T-cell (primary cell): ENCODE measurements at regions not wholly inside any gene's neighbourhood (a gene's known extent, or its start where the extent isn't known, plus 50 kb on each side); places are given as distances from the start of the nearest gene placed in this dataset.

Experiments
- ATAC-seq, 4 experiments: fragments of 200-7000 bp in 3 of 4; fragments of 150-1000 bp in 1 of 4; cut with Tn5 transposase; replicated peaks in 1 of 4; 1 replicate in 3 of 4; 2 replicates in 1 of 4; pipeline ENCODE4 v1.10.0; 2021; ENCODE audit warnings: moderate library complexity in 3 of 4, mild to moderate bottlenecking in 2 of 4, moderate number of reproducible peaks in 1 of 4
- CTCF ChIA-PET, 2 donors: fragments of 300-600 bp; sonication (Branson Sonifier 250); formaldehyde crosslinking; loops; one replicate each; lab custom pipeline; 2022; ENCODE audit warnings: antibody characterized with exemption in 2 of 2; lab: Charles Lee
- POLR2A ChIA-PET, 2 donors: fragments of 300-600 bp; sonication (Branson Sonifier 250); formaldehyde crosslinking; loops; one replicate each; lab custom pipeline; 2022; ENCODE audit warnings: antibody characterized with exemption in 2 of 2; lab: Charles Lee
- DNase-seq, 35 experiments: peaks; one replicate each; pipeline versions ENCODE4 v3.0.0 to v3.0.0-alpha.2; 2013 to 2023
- H3K27ac ChIP-seq: one replicate; pipeline ENCODE4 v1.5.1; 2013; ENCODE audit warnings: low read length
- H3K27me3 ChIP-seq, 2 experiments: replicated peaks in 1 of 2; 1 replicate in 1 of 2; 2 replicates in 1 of 2; pipeline versions ENCODE4 v1.6.1 to v1.7.0; 2013; ENCODE audit warnings: low read length in 1 of 2, mixed read lengths in 1 of 2; ENCODE audit not compliant: control insufficient read depth in 2 of 2, insufficient read depth in 2 of 2; ENCODE audit errors: extremely low read depth in 1 of 2
- H3K36me3 ChIP-seq, 2 donors: 1 replicate in 1 of 2; 2 replicates in 1 of 2; pipeline versions ENCODE4 v1.6.1 to v1.7.0; 2013; ENCODE audit warnings: low read length in 1 of 2; ENCODE audit not compliant: control insufficient read depth in 2 of 2, insufficient read depth in 1 of 2; ENCODE audit errors: extremely low read depth in 1 of 2
- H3K4me1 ChIP-seq, 2 experiments: 1 replicate in 1 of 2; 2 replicates in 1 of 2; pipeline versions ENCODE4 v1.6.1 to v1.7.0; 2013; ENCODE audit warnings: low read length in 2 of 2, mixed read lengths in 1 of 2; ENCODE audit not compliant: insufficient read depth in 2 of 2, control insufficient read depth in 1 of 2; ENCODE audit errors: extremely low read depth in 1 of 2
- H3K4me3 ChIP-seq, 2 donors: 1 replicate in 1 of 2; 2 replicates in 1 of 2; pipeline versions ENCODE4 v1.5.1 to v1.7.0; 2013; ENCODE audit warnings: mild to moderate bottlenecking in 2 of 2, low read length in 1 of 2, moderate library complexity in 1 of 2; ENCODE audit not compliant: control insufficient read depth in 1 of 2; ENCODE audit errors: extremely low read depth in 1 of 2
- H3K9me3 ChIP-seq: 2 replicates; pipeline ENCODE4 v1.7.0; 2013
- H3K27ac Mint-ChIP-seq, 2 donors: one replicate each; pipeline ENCODE4 v1.8.0; 2020 to 2021; ENCODE audit warnings: mild to moderate bottlenecking in 2 of 2, mixed read lengths in 2 of 2
- H3K27me3 Mint-ChIP-seq, 2 donors: one replicate each; pipeline ENCODE4 v1.8.0; 2021 to 2022; ENCODE audit warnings: mixed read lengths in 2 of 2
- H3K36me3 Mint-ChIP-seq: one replicate; pipeline ENCODE4 v1.8.0; 2021; ENCODE audit warnings: mixed read lengths
- H3K4me1 Mint-ChIP-seq, 3 donors: one replicate each; pipeline ENCODE4 v1.8.0; 2020 to 2022; ENCODE audit warnings: mixed read lengths in 3 of 3, mild to moderate bottlenecking in 1 of 3
- H3K4me3 Mint-ChIP-seq, 3 donors: one replicate each; pipeline ENCODE4 v1.8.0; 2020 to 2022; ENCODE audit warnings: mild to moderate bottlenecking in 3 of 3, mixed read lengths in 3 of 3, moderate library complexity in 3 of 3
- H3K9me3 Mint-ChIP-seq, 3 donors: one replicate each; pipeline ENCODE4 v1.8.0; 2020 to 2022; ENCODE audit warnings: mixed read lengths in 3 of 3
- WGBS: methylation state at CpG from one replicate; pipeline ENCODE4 v1.1.5; 2013; ENCODE audit warnings: missing lambda C conversion rate; ENCODE audit not compliant: insufficient coverage; 5-methylcytosine and 5-hydroxymethylcytosine counted together

GRCh38 chr15:81495780-81496467, 121.9 kb upstream of the TMC3 start:
- ATAC-seq (no peak), DNase-seq (no peak)
- no peaks in the 10 kb centered on the region for H3K4me1 Mint-ChIP-seq
- CTCF ChIA-PET: no interaction called here
- no peaks in the 10 kb centered on the region for H3K9me3 ChIP-seq
- H3K4me3 Mint-ChIP-seq: no peak overlapping the region
- H3K36me3 ChIP-seq: no peaks in the 10 kb centered on the region
- WGBS: 33% methylated on average over 2 of the region's 8 CpGs
- H3K27ac ChIP-seq: no peak overlapping the region
- no peaks in the 10 kb centered on the region for H3K36me3 Mint-ChIP-seq
- H3K9me3 Mint-ChIP-seq: no peaks in the 10 kb centered on the region
- H3K27me3 ChIP-seq: peaks cover 0 to 8% of the 10 kb centered on the region in 2 experiments
- no peaks in the 10 kb centered on the region for H3K4me1 ChIP-seq
- H3K27ac Mint-ChIP-seq: no peak overlapping the region
- H3K27me3 Mint-ChIP-seq: peaks cover 14 to 21% of the 10 kb centered on the region in 2 donors
- no peak overlapping the region for H3K4me3 ChIP-seq
- POLR2A ChIA-PET: no interaction called here

- H3K27ac Mint-ChIP-seq: no peak overlapping the region
- POLR2A ChIA-PET: no interaction called here
- no peaks in the 10 kb centered on the region for H3K9me3 Mint-ChIP-seq
- no peak for DNase-seq
- H3K36me3 Mint-ChIP-seq: no peaks in the 10 kb centered on the region
- WGBS: 80% methylated on average over 1 of the region's 6 CpGs
- peaks cover 7 to 10% of the 10 kb centered on the region in 2 donors for H3K27me3 Mint-ChIP-seq
- H3K4me1 ChIP-seq: no peaks in the 10 kb centered on the region
- CTCF ChIA-PET: no interaction called here
- no peak overlapping the region for H3K4me3 ChIP-seq
- ATAC-seq: no peak
- peaks cover 0 to 4% of the 10 kb centered on the region in 2 experiments for H3K27me3 ChIP-seq
- H3K4me1 Mint-ChIP-seq: no peaks in the 10 kb centered on the region
- no peak overlapping the region for H3K27ac ChIP-seq
- H3K9me3 ChIP-seq: no peaks in the 10 kb centered on the region
- H3K36me3 ChIP-seq: no peaks in the 10 kb centered on the region
- no peak overlapping the region for H3K4me3 Mint-ChIP-seq
Observed at GRCh38 chr15:81492969-81493645, 119.1 kb upstream of the TMC3 start.

- Mint-ChIP-seq H3K9me3 (no peaks in the 10 kb centered on the region), H3K36me3 (no peaks in the 10 kb centered on the region), H3K4me3 (no peak overlapping the region), H3K27me3 (peaks cover 7 to 10% of the 10 kb centered on the region in 2 donors), H3K4me1 (no peaks in the 10 kb centered on the region), H3K27ac (no peak overlapping the region)
- no peak overlapping the region for H3K27ac ChIP-seq
- H3K4me3 ChIP-seq: no peak overlapping the region
- POLR2A ChIA-PET: no interaction called here
- no peaks in the 10 kb centered on the region for H3K9me3 ChIP-seq
- CTCF ChIA-PET: no interaction called here
- no peaks in the 10 kb centered on the region for H3K4me1 ChIP-seq
- ATAC-seq (no peak), DNase-seq (no peak)
- WGBS: no CpG with 5 or more reads among the region's 3 CpGs
- no peaks in the 10 kb centered on the region for H3K36me3 ChIP-seq
- H3K27me3 ChIP-seq: peaks cover 0 to 4% of the 10 kb centered on the region in 2 experiments
Observed at GRCh38 chr15:81492331-81492968, 118.4 kb upstream of the TMC3 start.

- peaks cover 7 to 10% of the 10 kb centered on the region in 2 donors for H3K27me3 Mint-ChIP-seq
- no peaks in the 10 kb centered on the region for H3K9me3 Mint-ChIP-seq
- no CpG with 5 or more reads among the region's 6 CpGs for whole genome bisulfite sequencing
- Histone ChIP-seq H3K9me3 (no peaks in the 10 kb centered on the region), H3K27me3 (peaks cover 0 to 6% of the 10 kb centered on the region in 2 experiments), H3K36me3 (no peaks in the 10 kb centered on the region), H3K4me3 (no peak overlapping the region), H3K27ac (no peak overlapping the region), H3K4me1 (no peaks in the 10 kb centered on the region)
- DNase-seq: no peak
- H3K4me3 Mint-ChIP-seq: no peak overlapping the region
- H3K4me1 Mint-ChIP-seq: no peaks in the 10 kb centered on the region
- no peak overlapping the region for H3K27ac Mint-ChIP-seq
- ATAC-seq: no peak
- ChIA-PET POLR2A (no interaction called here), CTCF (no interaction called here)
- no peaks in the 10 kb centered on the region for H3K36me3 Mint-ChIP-seq
Observed at GRCh38 chr15:81491414-81492096, 117.5 kb upstream of the TMC3 start.

GRCh38 chr15:81485806-81486205, 111.8 kb upstream of the TMC3 start:
- H3K4me3 ChIP-seq: no peak overlapping the region
- H3K9me3 ChIP-seq: no peaks in the 10 kb centered on the region
- Mint-ChIP-seq H3K36me3 (no peaks in the 10 kb centered on the region), H3K4me1 (no peaks in the 10 kb centered on the region), H3K27ac (no peak overlapping the region), H3K4me3 (no peak overlapping the region), H3K9me3 (no peaks in the 10 kb centered on the region), H3K27me3 (peaks cover 0 to 4% of the 10 kb centered on the region in 2 donors)
- no peak overlapping the region for H3K27ac ChIP-seq
- no peaks in the 10 kb centered on the region for H3K4me1 ChIP-seq
- POLR2A ChIA-PET: no interaction called here
- CTCF ChIA-PET: no interaction called here
- DNase-seq: no peak
- no peak for ATAC-seq
- H3K36me3 ChIP-seq: no peaks in the 10 kb centered on the region
- peaks cover 0 to 3% of the 10 kb centered on the region in 2 experiments for H3K27me3 ChIP-seq
- WGBS: 40% methylated on average over 1 of the region's 5 CpGs
